Caco-2 (cell line): ENCODE measurements at regions not wholly inside any gene's neighbourhood (a gene's known extent, or its start where the extent isn't known, plus 50 kb on each side); places are given as distances from the start of the nearest gene placed in this dataset.

Experiments
- BruUV-seq: library from RNA; stranded (reverse); fragments of 400-500 nt; replicated peaks from 2 replicates; lab custom pipeline; 2021; lab: Mats Ljungman, UMichigan
- CTCF ChIA-PET: fragments of 300-600 bp; sonication (Branson Sonifier 250); formaldehyde crosslinking; loops from one replicate; lab custom pipeline; 2022; ENCODE audit warnings: antibody characterized with exemption; lab: Charles Lee
- POLR2A ChIA-PET: fragments of 300-600 bp; sonication (Branson Sonifier 250); formaldehyde crosslinking; loops from one replicate; lab custom pipeline; 2022; ENCODE audit warnings: antibody characterized with exemption; lab: Charles Lee
- DNase-seq, 2 experiments: peaks; one replicate each; pipeline versions ENCODE4 v3.0.0 to v3.0.0-alpha.2; 2020 to 2022
- H3K27me3 ChIP-seq: replicated peaks from 2 replicates; pipeline ENCODE4 v1.6.0; 2011; ENCODE audit warnings: low read length; ENCODE audit not compliant: control insufficient read depth, insufficient read depth
- H3K36me3 ChIP-seq: 2 replicates; pipeline ENCODE4 v1.5.1; 2011; ENCODE audit warnings: low read length; ENCODE audit not compliant: control insufficient read depth, insufficient read depth
- H3K4me1 ChIP-seq: fragments of 250-450 bp; sonication (Bioruptor Pico); 2 replicates; pipeline ENCODE4 v1.5.1; 2020; ENCODE audit warnings: mild to moderate bottlenecking
- H3K4me3 ChIP-seq: 2 replicates; pipeline ENCODE4 v1.5.1; 2011; ENCODE audit warnings: low read depth, mild to moderate bottlenecking, control low read depth, low read length
- H3K9me3 ChIP-seq: fragments of 250-450 bp; sonication (Bioruptor Pico); 2 replicates; pipeline ENCODE4 v1.5.1; 2020; ENCODE audit warnings: mild to moderate bottlenecking, moderate library complexity
- H3K27ac Mint-ChIP-seq: one replicate; pipeline ENCODE4 v1.8.0; 2022; ENCODE audit warnings: mixed read lengths; ENCODE audit not compliant: unreplicated experiment
- H3K27me3 Mint-ChIP-seq: one replicate; pipeline ENCODE4 v1.8.0; 2022; ENCODE audit warnings: mixed read lengths; ENCODE audit not compliant: insufficient read depth, unreplicated experiment
- H3K36me3 Mint-ChIP-seq: one replicate; pipeline ENCODE4 v1.8.0; 2022; ENCODE audit warnings: mild to moderate bottlenecking, mixed read lengths; ENCODE audit not compliant: insufficient read depth, unreplicated experiment
- H3K4me1 Mint-ChIP-seq: one replicate; pipeline ENCODE4 v1.8.0; 2022; ENCODE audit warnings: low read depth, mixed read lengths; ENCODE audit not compliant: unreplicated experiment
- H3K4me3 Mint-ChIP-seq: one replicate; pipeline ENCODE4 v1.8.0; 2022; ENCODE audit warnings: mild to moderate bottlenecking, moderate library complexity, mixed read lengths; ENCODE audit not compliant: unreplicated experiment
- H3K9me3 Mint-ChIP-seq: one replicate; pipeline ENCODE4 v1.8.0; 2022; ENCODE audit warnings: mixed read lengths; ENCODE audit not compliant: unreplicated experiment
- CTCF ChIP-seq, 2 experiments: fragments of 200-600 bp in 1 of 2; IDR thresholded peaks; 1 replicate in 1 of 2; 2 replicates in 1 of 2; pipeline versions ENCODE4 v1.5.1 to v1.8.0; 2011 to 2022; ENCODE audit warnings: antibody characterized with exemption in 1 of 2, control low read depth in 1 of 2, inconsistent platforms in 1 of 2, low read depth in 1 of 2, low read length in 1 of 2, mild to moderate bottlenecking in 1 of 2, moderate library complexity in 1 of 2; ENCODE audit not compliant: insufficient read depth in 1 of 2, severe bottlenecking in 1 of 2, unreplicated experiment in 1 of 2
- intact Hi-C: fragments of 100-400 bp; cut with micrococcal nuclease; formaldehyde crosslinking; loops from one replicate; pipeline ENCODE4 v1.10.0; 2022; ENCODE audit not compliant: unreplicated experiment

GRCh38 chr5:170444969-170445505, 55.9 kb upstream of the KCNMB1 start:
- H3K4me1 Mint-ChIP-seq, result no peaks in the 10 kb centered on the region

GRCh38 chr5:170444181-170444580, 55.0 kb upstream of the KCNMB1 start:
- ChIA-PET CTCF (interaction anchor here (0.5 to 0.7 kb wide), 2 partner anchors 41 to 301 kb away, joined by 3 to 7 read pairs; no protein-coding TSS in a partner anchor), POLR2A (no interaction called here)
- DNase-seq, result no peak
- no peaks in the 10 kb centered on the region for H3K36me3 ChIP-seq
- no peaks in the 10 kb centered on the region for H3K4me1 ChIP-seq
- BruUV-seq, result no TSS peak
- intact Hi-C loops, result no loop called here
- Mint-ChIP-seq H3K36me3 (no peaks in the 10 kb centered on the region), H3K9me3 (peaks cover 17% of the 10 kb centered on the region), H3K27ac (no peak overlapping the region), H3K4me3 (no peak overlapping the region), H3K4me1 (no peaks in the 10 kb centered on the region), H3K27me3 (no peaks in the 10 kb centered on the region)
- no peaks in the 10 kb centered on the region for H3K27me3 ChIP-seq
- H3K4me3 ChIP-seq, result no peak overlapping the region
- TF ChIP-seq CTCF (IDR thresholded peaks at IDR 0.05; ENCODE audit: insufficient read depth in 1 of 2, low read depth in 1 of 2, low read length in 1 of 2, severe bottlenecking in 1 of 2, unreplicated experiment in 1 of 2), result no peak
- no peaks in the 10 kb centered on the region for H3K9me3 ChIP-seq

More at GRCh38 chr5:170444969-170445505, 55.9 kb upstream of the KCNMB1 start:
- Histone ChIP-seq H3K36me3 (no peaks in the 10 kb centered on the region), H3K4me1 (no peaks in the 10 kb centered on the region), H3K9me3 (no peaks in the 10 kb centered on the region), H3K4me3 (no peak overlapping the region), H3K27me3 (no peaks in the 10 kb centered on the region)
- ChIA-PET POLR2A (no interaction called here), CTCF (no interaction called here)
- no peak for TF ChIP-seq CTCF (IDR thresholded peaks at IDR 0.05; ENCODE audit: insufficient read depth in 1 of 2, low read depth in 1 of 2, low read length in 1 of 2, severe bottlenecking in 1 of 2, unreplicated experiment in 1 of 2)
- Mint-ChIP-seq H3K4me3 (no peak overlapping the region), H3K36me3 (no peaks in the 10 kb centered on the region), H3K27me3 (no peaks in the 10 kb centered on the region), H3K9me3 (peaks cover 17% of the 10 kb centered on the region), H3K27ac (no peak overlapping the region)
- no peak for DNase-seq
- intact Hi-C loops, result no loop called here
- no TSS peak for BruUV-seq

GRCh38 chr5:170443624-170444023, 54.5 kb upstream of the KCNMB1 start:
- Histone ChIP-seq H3K4me1 (no peaks in the 10 kb centered on the region), H3K4me3 (no peak overlapping the region), H3K27me3 (no peaks in the 10 kb centered on the region), H3K36me3 (no peaks in the 10 kb centered on the region), H3K9me3 (no peaks in the 10 kb centered on the region)
- POLR2A ChIA-PET, result no interaction called here
- Mint-ChIP-seq H3K9me3 (peaks cover 17% of the 10 kb centered on the region), H3K27ac (no peak overlapping the region), H3K27me3 (no peaks in the 10 kb centered on the region), H3K4me3 (no peak overlapping the region), H3K4me1 (no peaks in the 10 kb centered on the region), H3K36me3 (no peaks in the 10 kb centered on the region)
- no TSS peak for BruUV-seq
- DNase-seq, result no peak
- CTCF ChIA-PET, result no interaction called here
- TF ChIP-seq CTCF (IDR thresholded peaks at IDR 0.05; ENCODE audit: insufficient read depth in 1 of 2, low read depth in 1 of 2, low read length in 1 of 2, severe bottlenecking in 1 of 2, unreplicated experiment in 1 of 2), result no peak
- intact Hi-C loops, result no loop called here
